ENCODE measurements at regions not wholly inside any gene's neighbourhood (a gene's known extent, or its start where the extent isn't known, plus 50 kb on each side); places are given as distances from the start of the nearest gene placed in this dataset.
"Not testable (repeated sequence)": the region's sequence is repeated elsewhere in the genome, so short reads cannot be mapped to it uniquely, and the experiment has no call there.

DNA sequence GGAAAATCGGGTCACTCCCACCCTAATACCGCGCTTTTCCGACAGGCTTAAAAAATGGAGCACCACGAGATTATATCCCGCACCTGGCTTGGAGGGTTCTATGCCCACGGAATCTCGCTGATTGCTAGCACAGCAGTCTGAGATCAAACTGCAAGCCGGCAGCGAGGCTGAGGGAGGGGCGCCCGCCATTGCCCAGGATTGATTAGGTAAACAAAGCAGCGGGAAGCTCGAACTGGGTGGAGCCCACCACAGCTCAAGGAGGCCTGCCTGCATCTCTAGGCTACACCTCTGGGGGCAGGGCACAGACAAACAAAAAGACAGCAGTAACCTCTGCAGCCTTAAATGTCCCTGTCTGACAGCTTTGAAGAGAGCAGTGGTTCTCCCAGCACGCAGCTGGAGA is 88.8 kb downstream of the SLC30A10 start:
- not testable (repeated sequence) for H4K5ac ChIP-seq (ENCODE audit: insufficient read length, low read depth, low read length); H3K18ac ChIP-seq (ENCODE audit: insufficient read length, low read depth, low read length); H2BK12ac ChIP-seq (ENCODE audit: insufficient read length, low read depth, low read length); H3K9me3 ChIP-seq (ENCODE audit: control insufficient read depth, low read depth, low read length); H2BK120ac ChIP-seq (ENCODE audit: low read depth, low read length, poor library complexity, severe bottlenecking); H4K20me1 ChIP-seq (ENCODE audit: control insufficient read depth, insufficient read depth, insufficient read length); H4K8ac ChIP-seq (replicated peaks; ENCODE audit: insufficient read length, low read depth, low read length); H2BK5ac ChIP-seq (ENCODE audit: insufficient read length, low read length); H3K79me1 ChIP-seq (ENCODE audit: insufficient read depth, low read depth, low read length, poor library complexity, severe bottlenecking); H3K23ac ChIP-seq (ENCODE audit: insufficient read length, low read depth, low read length); H3K4me1 ChIP-seq (ENCODE audit: insufficient read depth, low read length); H3K27me3 ChIP-seq (ENCODE audit: insufficient read depth, low read length); H3K27ac ChIP-seq (ENCODE audit: insufficient read length, low read depth, low read length); H3K4ac ChIP-seq (ENCODE audit: low read depth, low read length); H3K79me2 ChIP-seq (ENCODE audit: insufficient read depth, low read length); H3K36me3 Mint-ChIP-seq (ENCODE audit: insufficient read depth in 1 of 3, low read depth in 3 of 3); H4K91ac ChIP-seq (ENCODE audit: insufficient read length, low read depth, low read length); H2BK20ac ChIP-seq (ENCODE audit: low read depth, low read length, poor library complexity, severe bottlenecking); H2AFZ ChIP-seq (ENCODE audit: low read length); H2AK5ac ChIP-seq (ENCODE audit: insufficient read length, low read length); H2BK15ac ChIP-seq (ENCODE audit: low read depth, low read length); H3K9me3 Mint-ChIP-seq; H3T11ph ChIP-seq (ENCODE audit: low read length); H3K56ac ChIP-seq (ENCODE audit: insufficient read length, low read depth, low read length); H3K23me2 ChIP-seq (ENCODE audit: insufficient read length, low read depth, low read length, poor library complexity, severe bottlenecking)
- WGBS (ENCODE audit: extremely low coverage, insufficient read length, low lambda C conversion rate) = no CpG with 5 or more reads among the region's 15 CpGs
- Histone ChIP-seq H3K4me2 (ENCODE audit: insufficient read depth, insufficient read length, low read length) (peak overlapping the region; percentile 44), H3K14ac (ENCODE audit: insufficient read depth, low read length) (peak overlapping the region; percentile 52; the same call in 1 of the 2 replicates), H3K9ac (ENCODE audit: extremely low read depth, insufficient read length, low read length) (peak overlapping the region; percentile 57)
- peaks cover 36% of the 10 kb centered on the region for H3K27me3 Mint-ChIP-seq (ENCODE audit: low read depth)
- H3K27ac Mint-ChIP-seq = peak overlapping the region in 2 of 3 experiments; percentile 78 to 97; a peak in 3 of 7 replicates
- peaks cover 34 to 35% of the 10 kb centered on the region in 2 experiments for H3K4me1 Mint-ChIP-seq
- peak overlapping the region; percentile 86 to 89 for H3K4me3 Mint-ChIP-seq
- peak; percentile 81 for DNase-seq
- TF ChIP-seq CTCF (conservative IDR thresholded peaks at IDR 0.05) = peak; percentile 51

Data from H9 (cell line).